ENCODE measurements at regions not wholly inside any gene's neighbourhood (a gene's known extent, or its start where the extent isn't known, plus 50 kb on each side); places are given as distances from the start of the nearest gene placed in this dataset.

DNA sequence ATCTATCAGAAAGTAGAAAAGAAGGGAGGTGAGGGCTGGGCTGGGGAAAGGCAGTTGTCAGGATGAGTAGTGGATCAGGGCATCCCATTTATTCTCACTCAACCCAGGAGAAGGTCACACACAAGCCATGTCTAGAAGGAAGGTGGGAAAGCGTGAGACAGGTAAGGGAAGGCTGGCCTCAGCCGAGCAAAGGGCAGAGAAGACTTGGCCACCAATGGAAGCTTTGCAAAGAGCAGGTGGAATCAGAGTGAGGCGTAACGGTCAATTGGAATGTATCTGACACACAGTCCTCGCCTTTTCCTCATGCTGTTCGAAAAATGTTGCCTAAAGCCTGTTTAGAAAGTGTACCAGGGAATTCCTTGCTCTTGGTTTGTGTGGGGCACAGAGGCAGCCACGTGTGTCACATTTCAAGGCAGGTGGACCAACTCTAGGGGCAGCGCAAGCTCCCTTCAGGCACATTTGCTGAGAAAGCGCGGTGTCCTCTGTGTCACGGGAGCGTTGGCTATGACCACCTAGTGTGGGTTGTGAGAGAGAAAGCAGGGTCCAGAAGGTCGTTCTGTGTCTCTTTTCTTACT lies 118.8 kb upstream of the SPATA13 start:
- CTCF ChIA-PET: interaction anchor here (0.7 to 4.5 kb wide), 4 partner anchors 11 to 173 kb away, joined by 3 to 22 read pairs (median 5); no protein-coding TSS in a partner anchor
- POLR2A ChIA-PET: no interaction called here

DNA sequence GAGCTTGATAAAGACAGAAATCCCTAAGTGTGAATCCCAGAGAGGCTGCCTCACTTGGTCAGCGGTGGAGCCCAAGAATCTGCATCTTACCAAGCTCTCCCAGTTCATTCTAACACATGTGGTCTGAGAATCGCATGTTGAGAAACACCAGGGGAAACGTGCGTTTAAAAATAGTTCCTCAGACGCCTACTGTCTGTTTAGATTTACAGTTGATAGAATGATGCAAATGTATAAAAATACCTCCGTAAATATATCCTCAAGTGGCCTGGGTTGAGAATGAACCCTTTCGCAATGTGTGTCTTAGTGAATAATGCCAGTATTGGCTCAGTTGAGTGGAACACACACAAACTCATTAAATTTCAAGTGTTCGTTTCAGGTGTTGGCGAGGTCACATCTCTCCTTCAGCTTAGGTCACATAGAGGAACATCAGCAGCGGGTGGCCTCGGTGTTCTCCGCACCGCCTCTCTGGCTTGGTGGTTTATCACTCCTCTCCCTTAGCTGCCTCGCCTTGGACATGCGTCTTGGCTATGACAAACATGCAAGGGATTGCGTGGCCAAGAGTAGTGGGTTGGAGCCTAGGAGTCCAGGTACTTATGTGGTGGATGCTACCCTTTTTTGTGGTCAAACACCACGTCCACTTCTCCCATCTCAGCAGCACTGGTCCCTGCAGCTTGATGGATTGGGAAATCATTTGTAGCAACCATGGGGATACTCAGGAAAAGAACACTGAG lies 117.6 kb upstream of the SPATA13 start:
- ChIA-PET POLR2A (no interaction called here), CTCF (interaction anchor here (0.9 to 4.5 kb wide), 5 partner anchors 10 to 185 kb away, joined by 3 to 22 read pairs (median 4); no protein-coding TSS in a partner anchor)
- H3K36me3 ChIP-seq (ENCODE audit: control insufficient read depth, insufficient read depth, low read length): no peaks in the 10 kb centered on the region
- no peak overlapping the region for H3K4me3 ChIP-seq (ENCODE audit: low read depth, low read length)
- DNase-seq (ENCODE audit: low read depth): no peak
- H3K27me3 ChIP-seq (ENCODE audit: control insufficient read depth, insufficient read depth, low read length): peaks cover 4% of the 10 kb centered on the region
- TF ChIP-seq, protein P1, sequence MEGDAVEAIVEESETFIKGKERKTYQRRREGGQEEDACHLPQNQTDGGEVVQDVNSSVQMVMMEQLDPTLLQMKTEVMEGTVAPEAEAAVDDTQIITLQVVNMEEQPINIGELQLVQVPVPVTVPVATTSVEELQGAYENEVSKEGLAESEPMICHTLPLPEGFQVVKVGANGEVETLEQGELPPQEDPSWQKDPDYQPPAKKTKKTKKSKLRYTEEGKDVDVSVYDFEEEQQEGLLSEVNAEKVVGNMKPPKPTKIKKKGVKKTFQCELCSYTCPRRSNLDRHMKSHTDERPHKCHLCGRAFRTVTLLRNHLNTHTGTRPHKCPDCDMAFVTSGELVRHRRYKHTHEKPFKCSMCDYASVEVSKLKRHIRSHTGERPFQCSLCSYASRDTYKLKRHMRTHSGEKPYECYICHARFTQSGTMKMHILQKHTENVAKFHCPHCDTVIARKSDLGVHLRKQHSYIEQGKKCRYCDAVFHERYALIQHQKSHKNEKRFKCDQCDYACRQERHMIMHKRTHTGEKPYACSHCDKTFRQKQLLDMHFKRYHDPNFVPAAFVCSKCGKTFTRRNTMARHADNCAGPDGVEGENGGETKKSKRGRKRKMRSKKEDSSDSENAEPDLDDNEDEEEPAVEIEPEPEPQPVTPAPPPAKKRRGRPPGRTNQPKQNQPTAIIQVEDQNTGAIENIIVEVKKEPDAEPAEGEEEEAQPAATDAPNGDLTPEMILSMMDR (IDR thresholded peaks at IDR 0.05; ENCODE audit: insufficient read depth, low read depth, low read length): no peak

More for the DNA sequence above, 118.8 kb upstream of the SPATA13 start:
- H3K27me3 ChIP-seq (ENCODE audit: control insufficient read depth, insufficient read depth, low read length): peaks cover 4% of the 10 kb centered on the region
- H3K4me3 ChIP-seq (ENCODE audit: low read depth, low read length): no peak overlapping the region
- H3K36me3 ChIP-seq (ENCODE audit: control insufficient read depth, insufficient read depth, low read length): no peaks in the 10 kb centered on the region
- TF ChIP-seq, protein P1 (IDR thresholded peaks at IDR 0.05; ENCODE audit: insufficient read depth, low read depth, low read length): no peak
- DNase-seq (ENCODE audit: low read depth): no peak

DNA sequence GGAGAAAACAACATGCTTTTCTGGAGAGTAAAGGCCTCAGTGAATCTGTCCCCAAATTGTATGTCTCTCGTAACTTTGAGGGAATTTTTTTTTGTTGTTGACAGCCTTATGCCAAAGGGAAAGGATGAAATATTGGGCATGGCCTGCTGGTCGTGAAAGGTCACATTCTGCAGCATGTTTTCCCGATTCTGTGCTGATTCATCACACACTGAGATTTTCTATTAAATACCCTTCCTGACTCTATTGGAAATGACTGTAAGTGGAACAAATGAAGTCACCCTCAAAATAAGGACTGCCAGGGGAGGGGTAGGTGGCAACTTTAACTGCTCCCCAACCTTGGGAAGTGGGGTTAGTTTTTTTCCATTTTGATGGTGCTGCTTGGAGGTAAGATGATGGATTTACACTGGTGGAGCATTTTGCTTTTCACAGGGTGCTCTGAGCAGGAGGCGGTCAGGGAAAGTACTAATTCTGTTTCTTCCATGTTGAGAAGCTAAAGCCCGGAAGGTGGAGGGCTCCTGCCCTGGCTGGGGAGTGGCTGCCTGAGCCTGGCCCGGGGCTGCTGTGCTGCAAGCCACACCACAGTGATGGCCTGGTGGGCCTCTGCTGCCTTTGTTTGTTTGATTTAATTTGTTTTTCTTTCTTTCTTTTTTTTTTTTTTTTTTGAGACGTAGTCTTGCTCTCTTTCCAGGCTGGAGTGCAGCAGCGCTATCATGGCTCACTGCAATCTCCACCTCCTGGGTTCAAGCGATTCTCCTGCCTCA lies 116.8 kb upstream of the SPATA13 start:
- peaks cover 4% of the 10 kb centered on the region for H3K27me3 ChIP-seq (ENCODE audit: control insufficient read depth, insufficient read depth, low read length)
- TF ChIP-seq, protein P1 (IDR thresholded peaks at IDR 0.05; ENCODE audit: insufficient read depth, low read depth, low read length): no peak
- ChIA-PET POLR2A (no interaction called here), CTCF (interaction anchor here (0.9 to 4.5 kb wide), 6 partner anchors 9 to 185 kb away, joined by 3 to 22 read pairs (median 5); no protein-coding TSS in a partner anchor)
- DNase-seq (ENCODE audit: low read depth): no peak
- H3K4me3 ChIP-seq (ENCODE audit: low read depth, low read length): no peak overlapping the region
- H3K36me3 ChIP-seq (ENCODE audit: control insufficient read depth, insufficient read depth, low read length): no peaks in the 10 kb centered on the region

DNA sequence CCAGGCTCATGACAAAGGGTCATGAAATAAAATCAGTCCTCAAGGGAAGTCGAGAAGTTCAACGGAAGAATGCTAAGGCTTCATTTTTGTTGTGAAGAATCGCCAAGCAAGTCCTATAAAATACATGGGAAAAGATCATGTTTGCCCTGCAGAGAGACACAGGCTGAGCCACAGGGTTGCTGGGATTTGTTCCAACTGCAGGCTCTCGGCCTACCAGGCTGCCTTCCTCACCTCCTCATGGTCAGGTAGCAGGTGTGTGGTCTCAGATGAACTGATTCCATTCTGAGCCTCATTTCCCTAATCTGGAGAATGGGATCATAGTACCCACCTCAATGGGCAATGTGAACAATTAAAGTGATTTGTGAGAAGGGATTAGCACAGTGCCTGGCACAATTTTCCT lies 114.9 kb upstream of the SPATA13 start:
- ChIA-PET CTCF (interaction anchor here (2.4 kb wide), 1 partner anchor 11 kb away, joined by 6 read pairs; no protein-coding TSS in a partner anchor), POLR2A (no interaction called here)
- no peak for DNase-seq (ENCODE audit: low read depth)

More for the DNA sequence above, 114.9 kb upstream of the SPATA13 start:
- Histone ChIP-seq H3K4me3 (ENCODE audit: low read depth, low read length) (no peak overlapping the region), H3K27me3 (ENCODE audit: control insufficient read depth, insufficient read depth, low read length) (peaks cover 4% of the 10 kb centered on the region), H3K36me3 (ENCODE audit: control insufficient read depth, insufficient read depth, low read length) (no peaks in the 10 kb centered on the region)
- TF ChIP-seq, protein P1 (IDR thresholded peaks at IDR 0.05; ENCODE audit: insufficient read depth, low read depth, low read length): no peak

Data from BJ (cell line).